AG04449 (cell line): ENCODE measurements at regions not wholly inside any gene's neighbourhood (a gene's known extent, or its start where the extent isn't known, plus 50 kb on each side); places are given as distances from the start of the nearest gene placed in this dataset.
"Not testable (repeated sequence)": the region's sequence is repeated elsewhere in the genome, so short reads cannot be mapped to it uniquely, and the experiment has no call there.

Experiments used
- CTCF ChIA-PET: fragments of 350-600 bp; formaldehyde crosslinking; extraction: SDS; loops from one replicate; lab custom pipeline; 2021; ENCODE audit warnings: antibody characterized with exemption; lab: Yijun Ruan, JAX
- POLR2A ChIA-PET: fragments of 400-600, 350-600 bp; formaldehyde crosslinking; extraction: SDS; loops from one replicate; lab custom pipeline; 2020; ENCODE audit warnings: antibody characterized with exemption, inconsistent platforms; lab: Yijun Ruan, JAX
- DNase-seq: peaks from one replicate; pipeline ENCODE4 v3.0.0-alpha.2; 2010; ENCODE audit warnings: low read depth, low spot score
- H3K4me3 ChIP-seq: 2 replicates; pipeline ENCODE4 v1.5.1; 2011; ENCODE audit warnings: low read depth, mild to moderate bottlenecking, control low read depth, low read length
- CTCF ChIP-seq: IDR thresholded peaks from one replicate; pipeline ENCODE4 v1.5.1; 2011; ENCODE audit warnings: mild to moderate bottlenecking, moderate library complexity, low read length, control low read depth, inconsistent platforms; ENCODE audit not compliant: insufficient read depth; ENCODE audit errors: missing control alignments

- DNase-seq, H3K4me3 ChIP-seq, CTCF ChIA-PET, POLR2A ChIA-PET: not testable (repeated sequence)
These were observed 157.2 kb downstream of the NPIPA7 start for GRCh38 chr16:16536151-16536550.

DNA sequence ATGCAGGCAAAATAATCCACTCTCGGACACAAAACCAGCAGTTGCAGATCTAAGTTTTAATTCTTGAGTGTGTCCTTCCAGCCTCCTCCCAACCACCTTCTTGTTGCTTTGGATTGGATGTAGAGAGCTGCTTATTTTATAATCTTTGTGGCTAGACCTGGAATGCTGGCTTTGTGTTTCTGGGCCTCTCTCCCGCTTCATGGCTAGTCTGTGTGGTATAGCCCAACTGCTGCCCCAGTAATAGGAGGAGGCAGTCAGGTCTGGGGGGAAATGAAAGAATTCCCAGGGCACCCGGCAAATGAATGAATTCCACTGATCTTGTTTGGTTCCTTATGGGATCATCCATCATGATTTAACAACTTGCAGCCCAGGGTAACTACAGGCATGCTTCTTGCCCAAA, 170.8 kb downstream of the NPIPA7 start:
- CTCF ChIA-PET, POLR2A ChIA-PET: not testable (repeated sequence)

GRCh38 chr16:16550824-16551223, 171.9 kb downstream of the NPIPA7 start:
- POLR2A ChIA-PET, CTCF ChIA-PET, DNase-seq, H3K4me3 ChIP-seq: not testable (repeated sequence)

More for the DNA sequence above, 170.8 kb downstream of the NPIPA7 start:
- not testable (repeated sequence) for H3K4me3 ChIP-seq, DNase-seq

DNA sequence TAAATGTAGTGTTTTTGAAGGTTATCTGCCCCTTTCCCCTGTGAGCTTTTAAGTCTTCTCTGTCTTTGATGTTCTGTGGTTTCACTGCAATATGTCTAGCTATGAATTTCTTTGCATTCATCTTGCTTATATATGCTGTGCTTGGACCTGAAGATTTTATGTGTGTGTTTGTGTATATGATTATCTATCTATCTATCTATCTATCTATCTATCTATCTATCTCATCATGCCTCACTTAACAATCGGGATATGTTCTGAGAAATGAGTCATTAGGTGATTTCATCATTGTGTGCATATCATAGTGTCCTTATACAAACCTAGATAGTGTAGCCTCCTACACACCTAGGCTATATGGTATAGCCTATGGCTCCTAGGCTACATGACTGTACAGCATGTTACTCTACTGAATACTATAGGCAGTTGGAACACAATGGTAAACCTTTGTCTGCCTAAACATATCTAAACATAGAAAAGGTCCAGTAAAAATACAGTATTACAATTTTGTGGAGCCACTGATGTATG, 173.9 kb downstream of the NPIPA7 start:
- DNase-seq, H3K4me3 ChIP-seq, CTCF ChIA-PET, POLR2A ChIA-PET: not testable (repeated sequence)

DNA sequence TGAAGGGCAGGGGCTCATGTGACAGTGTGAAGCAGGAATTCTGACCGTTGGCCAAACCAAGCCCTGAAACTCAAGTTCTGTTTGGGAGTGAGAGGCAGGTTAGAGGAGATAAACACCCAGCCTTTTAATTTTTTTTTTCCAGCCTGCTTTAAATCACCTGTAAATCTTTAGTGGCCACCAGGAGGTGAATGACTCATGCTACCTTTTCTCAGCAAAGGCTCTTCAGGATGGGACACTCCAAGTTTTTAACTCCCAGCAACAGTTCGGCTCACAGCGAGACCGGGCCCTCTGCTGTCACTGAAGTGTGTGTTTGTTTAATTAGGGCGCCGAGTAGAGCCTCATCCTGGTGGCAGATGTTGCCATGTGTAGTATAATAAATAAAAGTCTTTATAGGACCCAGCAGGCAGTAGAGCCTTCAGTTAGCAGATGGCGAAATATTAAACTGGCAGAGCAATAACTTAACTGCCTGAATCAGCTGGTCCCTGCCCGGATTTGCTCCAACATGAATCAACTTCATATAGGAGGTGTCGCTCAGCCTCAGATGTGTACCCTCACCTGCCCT, 180.3 kb downstream of the NPIPA7 start:
- DNase-seq, CTCF ChIA-PET, H3K4me3 ChIP-seq, POLR2A ChIA-PET: not testable (repeated sequence)

GRCh38 chr16:16561532-16561931, 182.6 kb downstream of the NPIPA7 start:
- H3K4me3 ChIP-seq, CTCF ChIA-PET, DNase-seq, POLR2A ChIA-PET: not testable (repeated sequence)

DNA sequence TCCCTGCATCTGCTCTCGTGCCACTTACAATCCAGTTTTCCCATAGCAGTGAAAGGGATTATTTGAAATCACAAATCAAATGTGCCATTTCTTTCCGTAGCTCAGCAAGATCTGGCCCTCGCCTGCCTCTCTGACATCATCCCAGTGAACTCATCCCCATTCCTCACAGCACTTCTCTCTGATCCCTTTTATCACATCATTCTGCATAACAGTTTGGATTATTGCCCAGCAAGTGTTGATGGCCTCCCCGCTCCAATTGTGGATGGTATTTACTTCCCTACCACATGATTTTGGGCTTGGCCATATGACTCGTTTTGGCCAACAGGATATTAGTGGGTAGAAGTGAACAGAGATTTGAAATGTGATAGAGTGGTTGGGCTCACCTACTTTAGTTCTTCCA, 185.0 kb downstream of the NPIPA7 start:
- POLR2A ChIA-PET, H3K4me3 ChIP-seq, CTCF ChIA-PET, DNase-seq: not testable (repeated sequence)

- CTCF ChIA-PET, POLR2A ChIA-PET, H3K4me3 ChIP-seq, DNase-seq: not testable (repeated sequence)
These were observed 186.4 kb downstream of the NPIPA7 start for GRCh38 chr16:16565326-16565725.

DNA sequence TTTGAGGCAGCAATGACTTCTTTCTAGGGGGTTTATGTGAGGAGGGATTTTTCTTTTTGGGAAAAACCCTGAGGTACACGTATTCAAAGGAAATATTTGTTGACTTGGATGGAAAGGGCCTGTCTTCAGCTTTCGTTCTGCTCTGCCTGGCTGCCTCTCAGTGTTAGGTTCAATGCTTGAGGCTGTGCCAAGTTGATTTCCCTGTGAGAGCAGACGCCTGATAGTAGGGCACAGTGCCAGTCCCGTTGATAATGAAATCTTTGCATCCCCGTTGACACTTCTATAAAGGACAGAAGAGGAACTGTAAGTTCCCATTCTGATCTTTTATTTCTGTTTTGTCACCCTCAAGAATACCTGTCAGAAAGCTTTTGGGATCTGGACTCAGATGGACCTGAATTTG, 191.1 kb downstream of the NPIPA7 start:
- H3K4me3 ChIP-seq, DNase-seq, POLR2A ChIA-PET, CTCF ChIA-PET: not testable (repeated sequence)

DNA sequence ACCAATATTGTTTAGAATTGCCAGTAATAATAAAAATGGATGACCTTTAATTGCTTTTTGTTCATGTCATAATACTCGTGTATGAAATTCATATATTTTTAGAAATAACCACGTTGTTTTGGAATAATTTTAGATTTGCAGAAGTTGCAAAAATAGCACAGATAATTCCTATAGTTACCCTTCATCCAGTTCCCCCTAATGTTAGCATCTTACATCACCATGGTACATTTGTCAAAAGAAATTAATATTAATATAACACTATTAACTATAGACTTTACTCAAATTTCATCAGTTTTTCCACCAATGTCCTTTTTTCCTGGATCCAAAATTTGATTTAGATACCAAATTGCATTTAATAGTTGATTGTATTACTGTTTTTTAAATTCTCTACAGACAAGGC, 191.9 kb downstream of the NPIPA7 start:
- DNase-seq, H3K4me3 ChIP-seq, CTCF ChIA-PET, POLR2A ChIA-PET: not testable (repeated sequence)

DNA sequence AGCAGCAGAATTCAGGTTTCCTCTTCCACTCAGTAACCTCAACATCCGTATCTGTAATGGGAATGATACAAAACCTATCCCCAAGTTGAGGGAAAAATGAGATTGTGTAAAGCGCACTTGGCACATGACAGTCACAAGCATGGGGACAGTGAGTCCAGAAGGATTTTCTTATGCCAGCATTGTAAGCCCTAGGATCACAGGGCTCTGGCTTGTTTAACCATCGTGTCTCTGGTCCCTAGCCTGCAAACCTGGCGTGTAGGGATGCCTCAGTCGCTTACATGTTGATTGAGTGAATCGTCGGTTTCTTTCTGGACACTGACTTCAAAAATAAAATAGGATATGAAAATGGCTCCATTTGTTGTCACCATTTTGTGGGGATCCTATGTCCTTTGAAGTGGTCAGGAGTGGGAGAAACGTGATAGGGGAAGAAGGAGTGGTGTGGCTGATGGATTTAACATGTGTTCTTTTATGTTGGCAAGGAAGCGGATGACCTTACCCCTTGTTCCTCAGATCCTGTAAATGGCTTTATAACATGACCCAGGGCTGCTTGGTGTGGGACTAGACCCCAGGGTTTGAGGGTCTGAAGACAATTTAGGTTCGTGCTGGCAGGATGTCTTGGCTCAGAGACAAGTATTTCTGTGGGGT, 193.3 kb downstream of the NPIPA7 start:
- POLR2A ChIA-PET, DNase-seq, CTCF ChIA-PET, H3K4me3 ChIP-seq: not testable (repeated sequence)

DNA sequence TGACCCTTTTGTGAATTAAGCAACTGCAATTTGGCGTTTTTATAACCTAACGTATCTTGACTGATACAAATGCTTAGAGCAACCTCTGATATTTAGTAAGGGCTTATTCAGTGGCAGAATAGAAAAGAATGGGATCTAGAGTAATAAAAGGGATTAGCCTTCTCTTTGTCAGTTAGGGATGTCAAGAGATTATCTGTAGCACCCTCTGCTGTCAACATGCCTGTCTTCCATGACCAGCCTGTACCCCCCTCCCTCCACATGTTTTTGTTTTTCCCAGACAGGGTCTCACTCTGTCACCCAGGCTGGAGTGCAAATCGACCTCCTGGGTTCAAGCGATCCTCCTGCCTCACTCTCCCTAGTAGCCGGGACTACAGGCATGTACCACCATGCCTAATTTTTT, 198.1 kb downstream of the NPIPA7 start:
- H3K4me3 ChIP-seq, DNase-seq, POLR2A ChIA-PET, CTCF ChIA-PET: not testable (repeated sequence)

GRCh38 chr16:16578701-16579100, 199.8 kb downstream of the NPIPA7 start:
- ChIA-PET POLR2A (no interaction called here), CTCF (no interaction called here)
- no peak for TF ChIP-seq CTCF
- DNase-seq: no peak
- no peak overlapping the region for H3K4me3 ChIP-seq

DNA sequence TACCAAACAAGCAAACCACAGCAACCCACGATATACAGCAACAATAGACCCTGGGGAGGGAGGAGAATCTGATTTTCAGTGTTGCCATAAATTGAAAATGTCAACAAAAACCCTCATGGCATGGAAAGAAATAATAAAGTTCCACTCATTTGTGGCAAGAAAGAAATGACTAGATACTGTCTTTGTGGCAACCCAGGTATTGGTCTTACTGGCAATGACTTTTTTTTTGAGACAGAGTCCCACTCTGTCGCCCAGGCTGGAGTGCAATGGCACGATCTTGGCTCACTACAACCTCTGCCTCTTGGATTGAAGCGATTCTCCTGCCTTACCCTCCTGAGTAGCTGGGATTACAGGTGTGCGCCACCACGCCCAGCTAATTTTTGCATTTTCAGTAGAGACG, 204.0 kb downstream of the NPIPA7 start:
- DNase-seq, H3K4me3 ChIP-seq, CTCF ChIA-PET, POLR2A ChIA-PET: not testable (repeated sequence)

GRCh38 chr16:16586073-16586651, 207.2 kb downstream of the NPIPA7 start:
- DNase-seq, H3K4me3 ChIP-seq, CTCF ChIA-PET, POLR2A ChIA-PET: not testable (repeated sequence)

- H3K4me3 ChIP-seq, POLR2A ChIA-PET, CTCF ChIA-PET, DNase-seq: not testable (repeated sequence)
These were observed 208.0 kb downstream of the NPIPA7 start for GRCh38 chr16:16586969-16587368.
